ENCODE measurements at regions not wholly inside any gene's neighbourhood (a gene's known extent, or its start where the extent isn't known, plus 50 kb on each side); places are given as distances from the start of the nearest gene placed in this dataset.

GRCh38 chr7:25314731-25315267 lies 86.5 kb upstream of the NPVF start:
- no peak for DNase-seq (ENCODE audit: low read depth, low spot score)

- no peak for DNase-seq (ENCODE audit: low read depth, low spot score)
Measured at GRCh38 chr7:25316366-25316765, 88.1 kb upstream of the NPVF start.

- no peak for DNase-seq (ENCODE audit: low read depth, low spot score)
Measured at GRCh38 chr7:25318047-25318446, 89.8 kb upstream of the NPVF start.

GRCh38 chr7:25319707-25320106 lies 91.4 kb upstream of the NPVF start:
- DNase-seq (ENCODE audit: low read depth, low spot score), result no peak

GRCh38 chr7:25320791-25321190 lies 92.5 kb upstream of the NPVF start:
- no peak for DNase-seq (ENCODE audit: low read depth, low spot score)

GRCh38 chr7:25321424-25321823 lies 93.1 kb upstream of the NPVF start:
- no peak for DNase-seq (ENCODE audit: low read depth, low spot score)

- DNase-seq (ENCODE audit: low read depth, low spot score), result no peak
Measured at GRCh38 chr7:25322473-25322872, 94.2 kb upstream of the NPVF start.

- no peak for DNase-seq (ENCODE audit: low read depth, low spot score)
Measured at GRCh38 chr7:25325186-25325757, 97.0 kb upstream of the NPVF start.

GRCh38 chr7:25326501-25327156 lies 98.3 kb upstream of the NPVF start:
- no peak for DNase-seq (ENCODE audit: low read depth, low spot score)

- DNase-seq (ENCODE audit: low read depth, low spot score), result no peak
Measured at GRCh38 chr7:25329815-25330214, 101.5 kb upstream of the NPVF start.

GRCh38 chr7:25333296-25333928 lies 105.1 kb upstream of the NPVF start:
- DNase-seq (ENCODE audit: low read depth, low spot score), result no peak

GRCh38 chr7:25347360-25348066 lies 119.2 kb upstream of the NPVF start:
- no peak for DNase-seq (ENCODE audit: low read depth, low spot score)

GRCh38 chr7:25348104-25348503 lies 119.8 kb upstream of the NPVF start:
- no peak for DNase-seq (ENCODE audit: low read depth, low spot score)

- DNase-seq (ENCODE audit: low read depth, low spot score), result no peak
Measured at GRCh38 chr7:25349283-25350017, 121.2 kb upstream of the NPVF start.

- DNase-seq (ENCODE audit: low read depth, low spot score), result no peak
Measured at GRCh38 chr7:25350041-25350440, 121.8 kb upstream of the NPVF start.

GRCh38 chr7:25351761-25352160 lies 123.5 kb upstream of the NPVF start:
- DNase-seq (ENCODE audit: low read depth, low spot score), result no peak

- DNase-seq (ENCODE audit: low read depth, low spot score), result no peak
Measured at GRCh38 chr7:25353196-25353595, 124.9 kb upstream of the NPVF start.

- DNase-seq (ENCODE audit: low read depth, low spot score), result no peak
Measured at GRCh38 chr7:25353732-25354131, 125.4 kb upstream of the NPVF start.

- DNase-seq (ENCODE audit: low read depth, low spot score), result no peak
Measured at GRCh38 chr7:25356534-25357151, 128.4 kb upstream of the NPVF start.

- DNase-seq (ENCODE audit: low read depth, low spot score), result no peak
Measured at GRCh38 chr7:25358926-25359325, 130.6 kb upstream of the NPVF start.

GRCh38 chr7:25359471-25360059 lies 131.3 kb upstream of the NPVF start:
- DNase-seq (ENCODE audit: low read depth, low spot score), result no peak

Data from activated CD4-positive, CD25-positive, alpha-beta regulatory T cell treated with anti-CD3 and anti-CD28 coated beads, Interleukin-2, amount 50 U/mL, for 16 hours (primary cell).